Lower lobe of right lung (tissue), 2 donors: ENCODE measurements at regions not wholly inside any gene's neighbourhood (a gene's known extent, or its start where the extent isn't known, plus 50 kb on each side); places are given as distances from the start of the nearest gene placed in this dataset.

Experiments used
- ATAC-seq, 2 donors: fragments of 200-7000 bp; cut with Tn5 transposase; one replicate each; pipeline ENCODE4 v1.9.1; 2020 to 2022; ENCODE audit warnings: mild to moderate bottlenecking in 2 of 2, moderate library complexity in 2 of 2
- DNase-seq: peaks from one replicate; pipeline ENCODE4 v3.0.0-alpha.2; 2020
- H3K27ac ChIP-seq: fragments of 200-600 bp; one replicate; pipeline ENCODE4 v1.8.0; 2022
- H3K27me3 ChIP-seq: fragments of 200-600 bp; one replicate; pipeline ENCODE4 v1.8.0; 2022; ENCODE audit warnings: low read depth
- H3K36me3 ChIP-seq: fragments of 200-600 bp; one replicate; pipeline ENCODE4 v1.8.0; 2022; ENCODE audit warnings: mild to moderate bottlenecking
- H3K4me1 ChIP-seq: fragments of 200-600 bp; one replicate; pipeline ENCODE4 v1.8.0; 2022
- H3K4me3 ChIP-seq: fragments of 200-600 bp; one replicate; pipeline ENCODE4 v1.8.0; 2022; ENCODE audit warnings: mild to moderate bottlenecking
- H3K9me3 ChIP-seq: fragments of 200-600 bp; one replicate; pipeline ENCODE4 v1.8.0; 2022
- CTCF ChIP-seq: fragments of 200-600 bp; IDR thresholded peaks from one replicate; pipeline ENCODE4 v1.8.0; 2022; ENCODE audit warnings: antibody characterized with exemption, mild to moderate bottlenecking
- intact Hi-C: fragments of 100-400 bp; cut with DNase I; formaldehyde crosslinking; loops from one replicate; pipeline ENCODE4 v1.11.0; 2022
- donor health status: DM: no; HTN: yes; CAD: no; lungs with severe emphysema.

DNA sequence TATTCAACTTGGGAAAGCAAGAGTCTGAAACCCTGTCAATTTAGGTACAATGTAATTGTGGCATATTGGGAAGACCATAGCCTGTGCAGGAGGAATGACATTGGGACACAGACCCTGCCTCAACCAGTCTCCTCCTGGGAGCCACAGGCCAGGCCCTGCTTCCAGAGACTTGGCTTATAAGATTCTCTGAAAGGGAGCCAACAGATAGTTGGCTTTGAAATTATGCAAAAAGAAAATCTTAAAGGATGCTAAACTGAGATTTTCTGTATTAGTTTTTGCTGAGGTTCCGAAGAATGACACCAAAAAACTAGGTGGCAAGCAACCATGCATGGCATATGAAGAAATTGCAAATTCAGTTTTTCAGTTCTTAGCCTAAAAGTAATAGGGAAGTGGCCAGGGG, 76.4 kb upstream of the CYRIA start:
- intact Hi-C loops = no loop called here
- ATAC-seq = no peak

GRCh38 chr2:16741498-16741897, 75.9 kb upstream of the CYRIA start:
- no peak for TF ChIP-seq CTCF
- DNase-seq (no peak), ATAC-seq (no peak)
- no peaks in the 10 kb centered on the region for H3K4me1 ChIP-seq
- no peak overlapping the region for H3K27ac ChIP-seq
- H3K36me3 ChIP-seq = no peaks in the 10 kb centered on the region
- no peaks in the 10 kb centered on the region for H3K27me3 ChIP-seq
- intact Hi-C loops = no loop called here
- H3K9me3 ChIP-seq = no peaks in the 10 kb centered on the region
- no peak overlapping the region for H3K4me3 ChIP-seq

More for the DNA sequence above, 76.4 kb upstream of the CYRIA start:
- H3K27ac ChIP-seq = no peak overlapping the region
- H3K9me3 ChIP-seq = no peaks in the 10 kb centered on the region
- H3K36me3 ChIP-seq = no peaks in the 10 kb centered on the region
- DNase-seq = no peak
- no peaks in the 10 kb centered on the region for H3K27me3 ChIP-seq
- no peaks in the 10 kb centered on the region for H3K4me1 ChIP-seq
- H3K4me3 ChIP-seq = no peak overlapping the region
- TF ChIP-seq CTCF = no peak

- no peak for TF ChIP-seq CTCF
- ATAC-seq (peak; percentile 82 to 85), DNase-seq (no peak)
- no peaks in the 10 kb centered on the region for H3K4me1 ChIP-seq
- no peaks in the 10 kb centered on the region for H3K36me3 ChIP-seq
- no peaks in the 10 kb centered on the region for H3K9me3 ChIP-seq
- no peaks in the 10 kb centered on the region for H3K27me3 ChIP-seq
- no peak overlapping the region for H3K4me3 ChIP-seq
- intact Hi-C loops = no loop called here
- no peak overlapping the region for H3K27ac ChIP-seq
These were observed 74.3 kb upstream of the CYRIA start for GRCh38 chr2:16739778-16740581.

DNA sequence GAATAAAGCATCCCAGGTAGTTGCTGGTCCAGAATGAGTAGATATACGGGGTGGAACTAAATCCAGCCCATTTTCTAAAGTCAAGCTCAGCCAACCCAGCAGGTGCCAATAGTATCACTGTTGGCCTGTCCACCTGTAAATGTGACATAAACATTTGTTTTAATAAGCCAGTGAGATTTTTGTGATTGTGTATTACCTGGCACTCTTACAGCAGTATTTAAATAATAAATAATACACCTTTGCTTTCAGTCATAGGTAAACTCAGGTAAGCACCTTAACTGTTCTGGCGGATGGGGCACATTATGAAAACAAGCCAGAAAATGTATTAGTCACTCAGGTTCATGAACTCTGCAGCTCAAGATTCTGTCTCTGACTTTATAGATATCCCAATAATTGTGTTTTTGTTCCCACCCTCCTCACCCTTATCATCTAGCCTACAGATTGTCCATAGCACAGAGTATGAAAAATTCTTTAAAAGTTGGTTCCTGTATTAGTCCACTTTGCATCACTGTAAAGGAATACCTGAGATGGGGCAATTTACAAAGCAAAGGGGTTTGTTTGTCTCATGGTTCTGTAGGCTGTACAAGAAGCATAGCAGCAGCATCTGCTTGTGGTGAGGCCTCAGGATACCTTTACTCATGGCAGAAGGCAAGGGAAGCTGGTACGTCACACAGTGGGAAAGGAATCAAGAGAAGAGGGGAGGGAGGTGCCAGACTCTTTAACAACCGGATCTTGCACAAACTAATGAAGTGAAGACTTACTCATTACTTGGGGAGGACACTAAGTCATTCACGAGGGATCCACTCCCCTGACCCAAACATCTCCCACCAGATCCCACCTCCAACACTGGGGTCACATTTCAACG, 73.0 kb upstream of the CYRIA start:
- no peaks in the 10 kb centered on the region for H3K36me3 ChIP-seq
- no peaks in the 10 kb centered on the region for H3K4me1 ChIP-seq
- no peak overlapping the region for H3K27ac ChIP-seq
- no peak overlapping the region for H3K4me3 ChIP-seq
- no peak for TF ChIP-seq CTCF
- no peaks in the 10 kb centered on the region for H3K9me3 ChIP-seq
- intact Hi-C loops = no loop called here
- H3K27me3 ChIP-seq = no peaks in the 10 kb centered on the region
- ATAC-seq (no peak), DNase-seq (no peak)

DNA sequence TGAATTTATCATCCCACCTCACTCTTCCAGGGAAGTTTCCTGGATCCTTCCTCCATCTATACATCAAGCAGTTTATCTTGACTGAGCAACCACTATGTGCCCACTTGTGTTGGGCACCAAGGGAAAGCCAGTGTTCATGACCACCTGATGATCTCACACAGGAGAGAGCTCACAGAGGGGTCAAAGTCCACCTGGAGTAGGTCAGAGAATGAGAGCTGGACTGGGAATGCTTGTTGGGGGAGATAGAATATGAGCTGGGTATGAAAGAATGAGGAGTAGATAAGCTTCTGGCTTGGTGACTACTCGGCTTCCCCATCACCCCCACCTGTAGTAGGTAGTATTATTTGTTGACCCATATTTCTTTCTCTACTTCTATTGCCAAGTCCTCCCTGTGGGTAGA, 72.2 kb upstream of the CYRIA start:
- DNase-seq (no peak), ATAC-seq (no peak)
- H3K9me3 ChIP-seq = no peaks in the 10 kb centered on the region
- H3K4me1 ChIP-seq = no peaks in the 10 kb centered on the region
- H3K27me3 ChIP-seq = no peaks in the 10 kb centered on the region
- H3K4me3 ChIP-seq = no peak overlapping the region
- intact Hi-C loops = no loop called here
- H3K27ac ChIP-seq = no peak overlapping the region
- no peaks in the 10 kb centered on the region for H3K36me3 ChIP-seq
- no peak for TF ChIP-seq CTCF
